IMR-90 (cell line): ENCODE measurements at regions not wholly inside any gene's neighbourhood (a gene's known extent, or its start where the extent isn't known, plus 50 kb on each side); places are given as distances from the start of the nearest gene placed in this dataset.

Source experiments
- ATAC-seq: fragments of 200-7000 bp; cut with Tn5 transposase; 2 replicates; pipeline ENCODE4 v1.9.1; 2020; ENCODE audit warnings: low read depth, mild to moderate bottlenecking, moderate library complexity
- BruUV-seq: library from RNA; stranded (reverse); fragments of 400-500 nt; replicated peaks from 2 replicates; lab custom pipeline; 2021; lab: Mats Ljungman, UMichigan
- CTCF ChIA-PET: fragments of 300-600 bp; formaldehyde crosslinking; extraction: SDS; loops from one replicate; lab custom pipeline; 2021; ENCODE audit warnings: antibody characterized with exemption; lab: Yijun Ruan, JAX
- POLR2A ChIA-PET: fragments of 300-600 bp; sonication (Branson Sonifier 250); formaldehyde crosslinking; loops from one replicate; lab custom pipeline; 2022; ENCODE audit warnings: antibody characterized with exemption; ENCODE audit not compliant: unreplicated experiment; lab: Charles Lee
- DNase-seq: peaks from one replicate; pipeline ENCODE4 v3.0.0; 2013
- H2AFZ ChIP-seq: replicated peaks from 2 replicates; pipeline ENCODE3; 2013; ENCODE audit warnings: low read length, mild to moderate bottlenecking; ENCODE audit not compliant: poor library complexity
- H2AK5ac ChIP-seq: 2 replicates; pipeline ENCODE4 v1.6.1; 2013; ENCODE audit warnings: low read depth, low read length, inconsistent platforms
- H2AK9ac ChIP-seq: replicated peaks from 2 replicates; pipeline ENCODE3; 2013; ENCODE audit warnings: mild to moderate bottlenecking, low read depth, low read length, moderate library complexity; ENCODE audit not compliant: poor library complexity
- H2BK120ac ChIP-seq: 2 replicates; pipeline ENCODE4 v1.6.1; 2013; ENCODE audit warnings: low read depth, low read length, inconsistent platforms
- H2BK15ac ChIP-seq: 3 replicates; pipeline ENCODE4 v1.6.1; 2013; ENCODE audit warnings: low read depth, low read length, inconsistent platforms
- H2BK20ac ChIP-seq: 2 replicates; pipeline ENCODE4 v1.6.1; 2013; ENCODE audit warnings: low read depth, mild to moderate bottlenecking, inconsistent platforms, low read length, moderate library complexity
- H2BK5ac ChIP-seq: 2 replicates; pipeline ENCODE4 v1.6.1; 2013; ENCODE audit warnings: mild to moderate bottlenecking, low read depth, low read length, inconsistent platforms; ENCODE audit not compliant: poor library complexity, severe bottlenecking
- H3K14ac ChIP-seq: replicated peaks from 2 replicates; pipeline ENCODE4 v1.6.1; 2013; ENCODE audit warnings: low read depth, low read length, inconsistent platforms
- H3K18ac ChIP-seq: 2 replicates; pipeline ENCODE4 v1.6.1; 2013; ENCODE audit warnings: low read depth, low read length, control low read depth
- H3K23ac ChIP-seq: 2 replicates; pipeline ENCODE4 v1.6.1; 2013; ENCODE audit warnings: low read depth, low read length, inconsistent platforms
- H3K27ac ChIP-seq: 2 replicates; pipeline ENCODE4 v1.5.1; 2013; ENCODE audit warnings: mild to moderate bottlenecking, control low read depth, low read length; ENCODE audit not compliant: insufficient read depth
- H3K27me3 ChIP-seq: 2 replicates; pipeline ENCODE4 v1.6.1; 2013; ENCODE audit warnings: low read length; ENCODE audit not compliant: control insufficient read depth, insufficient read depth
- H3K36me3 ChIP-seq: 2 replicates; pipeline ENCODE4 v1.6.1; 2013; ENCODE audit warnings: low read length, mixed read lengths; ENCODE audit not compliant: control insufficient read depth, insufficient read depth
- H3K4ac ChIP-seq: 2 replicates; pipeline ENCODE4 v1.6.1; 2013; ENCODE audit warnings: low read depth, low read length, inconsistent platforms
- H3K4me1 ChIP-seq: 2 replicates; pipeline ENCODE4 v1.6.1; 2013; ENCODE audit warnings: low read length, mixed read lengths; ENCODE audit not compliant: control insufficient read depth, insufficient read depth
- H3K4me2 ChIP-seq: 2 replicates; pipeline ENCODE4 v1.6.1; 2013; ENCODE audit warnings: low read depth, mild to moderate bottlenecking, control low read depth, low read length, moderate library complexity
- H3K4me3 ChIP-seq: 2 replicates; pipeline ENCODE4 v1.5.1; 2013; ENCODE audit warnings: low read depth, mild to moderate bottlenecking, control low read depth, low read length, moderate library complexity; ENCODE audit not compliant: insufficient read depth
- H3K56ac ChIP-seq: 2 replicates; pipeline ENCODE4 v1.6.1; 2013; ENCODE audit warnings: low read length, inconsistent platforms; ENCODE audit not compliant: insufficient read depth; ENCODE audit errors: extremely low read depth
- H3K79me1 ChIP-seq, 2 experiments: 2 replicates each; pipeline ENCODE4 v1.6.1; 2013; ENCODE audit warnings: low read length in 2 of 2, inconsistent platforms in 1 of 2, low read depth in 1 of 2
- H3K9ac ChIP-seq: 2 replicates; pipeline ENCODE4 v1.6.1; 2013; ENCODE audit warnings: low read depth, low read length, control low read depth
- H3K9me1 ChIP-seq: 2 replicates; pipeline ENCODE4 v1.6.1; 2013; ENCODE audit warnings: low read length, inconsistent platforms; ENCODE audit not compliant: insufficient read depth
- H3K9me3 ChIP-seq: 2 replicates; pipeline ENCODE4 v1.6.1; 2013; ENCODE audit warnings: low read length; ENCODE audit not compliant: control insufficient read depth, insufficient read depth
- H4K20me1 ChIP-seq: 2 replicates; pipeline ENCODE4 v1.6.1; 2013; ENCODE audit warnings: low read length, inconsistent platforms; ENCODE audit not compliant: insufficient read depth
- H4K5ac ChIP-seq: 2 replicates; pipeline ENCODE4 v1.6.1; 2013; ENCODE audit warnings: mild to moderate bottlenecking, low read depth, low read length, control low read depth
- H4K8ac ChIP-seq, 2 experiments: 2 replicates each; pipeline ENCODE4 v1.6.1; 2013; ENCODE audit warnings: low read depth in 2 of 2, low read length in 2 of 2, control low read depth in 1 of 2, inconsistent platforms in 1 of 2
- H4K91ac ChIP-seq: 2 replicates; pipeline ENCODE4 v1.6.1; 2013; ENCODE audit warnings: low read depth, low read length, inconsistent platforms; ENCODE audit not compliant: insufficient read depth
- BHLHE40 ChIP-seq: fragments of 150-350 bp; IDR thresholded peaks from 2 replicates; pipeline ENCODE4 v1.6.1; 2016; ENCODE audit warnings: mild to moderate bottlenecking, low read depth, low read length
- CEBPB ChIP-seq: IDR thresholded peaks from 2 replicates; pipeline ENCODE4 v1.6.1; 2012; ENCODE audit warnings: low read depth, low read length, improper control_type of control experiment
- CHD1 ChIP-seq: IDR thresholded peaks from 2 replicates; pipeline ENCODE4 v1.6.1; 2012; ENCODE audit warnings: low read depth, low read length, improper control_type of control experiment
- CTCF ChIP-seq: conservative IDR thresholded peaks from 2 replicates; pipeline ENCODE4 v1.5.1; 2012; ENCODE audit warnings: mild to moderate bottlenecking, low read depth, low read length, improper control_type of control experiment
- ELK1 ChIP-seq: fragments of 150-350 bp; IDR thresholded peaks from 2 replicates; pipeline ENCODE4 v1.6.1; 2016; ENCODE audit warnings: low read depth, mild to moderate bottlenecking, low read length, moderate library complexity, borderline replicate concordance
- FOS ChIP-seq: fragments of 150-350 bp; IDR thresholded peaks from 2 replicates; pipeline ENCODE4 v1.6.1; 2016; ENCODE audit warnings: low read depth, low read length
- MAFK ChIP-seq: IDR thresholded peaks from 2 replicates; pipeline ENCODE4 v1.6.1; 2012; ENCODE audit warnings: low read depth, low read length, improper control_type of control experiment
- MAZ ChIP-seq: IDR thresholded peaks from 2 replicates; pipeline ENCODE4 v1.6.1; 2012; ENCODE audit warnings: low read depth, mild to moderate bottlenecking, low read length, improper control_type of control experiment, moderate library complexity, borderline replicate concordance
- MXI1 ChIP-seq: IDR thresholded peaks from 2 replicates; pipeline ENCODE4 v1.6.1; 2012; ENCODE audit warnings: low read depth, mild to moderate bottlenecking, low read length, moderate library complexity, borderline replicate concordance
- NFE2L2 ChIP-seq: fragments of 150-350 bp; IDR thresholded peaks from 2 replicates; pipeline ENCODE4 v1.6.1; 2016; ENCODE audit warnings: low read depth, mild to moderate bottlenecking, low read length
- POLR2A ChIP-seq: IDR thresholded peaks from 2 replicates; pipeline ENCODE4 v1.6.1; 2012; ENCODE audit warnings: mild to moderate bottlenecking, low read depth, low read length
- RAD21 ChIP-seq: IDR thresholded peaks from 2 replicates; pipeline ENCODE4 v1.6.1; 2012; ENCODE audit warnings: low read length, improper control_type of control experiment
- RCOR1 ChIP-seq: IDR thresholded peaks from 2 replicates; pipeline ENCODE4 v1.6.1; 2012; ENCODE audit warnings: mild to moderate bottlenecking, low read length, improper control_type of control experiment; ENCODE audit not compliant: insufficient replicate concordance
- RFX5 ChIP-seq: IDR thresholded peaks from 2 replicates; pipeline ENCODE4 v1.8.0; 2012; ENCODE audit warnings: low read depth, mild to moderate bottlenecking, low read length, moderate library complexity
- SMC3 ChIP-seq: fragments of 150-350 bp; IDR thresholded peaks from 2 replicates; pipeline ENCODE4 v1.6.1; 2016; ENCODE audit warnings: low read depth, mild to moderate bottlenecking, antibody characterized with exemption, low read length, moderate library complexity
- USF2 ChIP-seq: fragments of 150-350 bp; IDR thresholded peaks from 2 replicates; pipeline ENCODE4 v1.6.1; 2017; ENCODE audit warnings: mild to moderate bottlenecking, antibody characterized with exemption, low read length, low read depth
- WGBS, 2 experiments: methylation state at CpG; one replicate each; pipeline versions ENCODE4 v1.1.5 to v1.1.7; 2013; ENCODE audit warnings: missing lambda C conversion rate in 2 of 2; ENCODE audit not compliant: insufficient read length in 1 of 2; ENCODE audit errors: extremely low coverage in 2 of 2; 5-methylcytosine and 5-hydroxymethylcytosine counted together
- dilution Hi-C: fragments of 300-500 bp; cut with HindIII; formaldehyde crosslinking; loops from one replicate; pipeline ENCODE4 v1.14.3; 2018; ENCODE audit warnings: low sequenced_read_pairs; ENCODE audit not compliant: unreplicated experiment
- in situ Hi-C: fragments of 300-500 bp; cut with MboI; formaldehyde crosslinking; loops from 3 replicates; pipeline ENCODE4 v1.14.3; 2019; ENCODE audit warnings: low sequenced_read_pairs, inconsistent platforms, mixed read lengths
- intact Hi-C: fragments of 100-400 bp; cut with micrococcal nuclease; formaldehyde crosslinking; loops from 2 replicates; pipeline ENCODE4 v1.10.0; 2022

- Histone ChIP-seq H2BK5ac (no peak overlapping the region), H2BK15ac (no peak overlapping the region; the same call in 2 of the 3 replicates), H3K27ac (no peak overlapping the region), H3K56ac (no peak overlapping the region), H4K91ac (no peak overlapping the region), H3K4me3 (no peak overlapping the region), H3K9me1 (peaks cover 18% of the 10 kb centered on the region), H3K4me2 (no peak overlapping the region), H3K79me1 (no peaks in the 10 kb centered on the region), H2AK5ac (peak overlapping the region; percentile 24; the same call in 1 of the 2 replicates), H2BK120ac (peak overlapping the region; percentile 83), H4K8ac (no peak overlapping the region), H3K36me3 (no peaks in the 10 kb centered on the region), H3K9ac (no peak overlapping the region), H4K20me1 (no peaks in the 10 kb centered on the region), H3K4me1 (peaks cover 32% of the 10 kb centered on the region), H3K9me3 (no peaks in the 10 kb centered on the region), H3K18ac (no peak overlapping the region), H3K4ac (peak overlapping the region; percentile 81), H3K14ac (peak overlapping the region; percentile 31; the same call in 1 of the 2 replicates), H3K23ac (no peak overlapping the region), H2BK20ac (peak overlapping the region; percentile 70), H4K5ac (no peak overlapping the region), H3K27me3 (no peaks in the 10 kb centered on the region), H2AK9ac (no peak overlapping the region), H2AFZ (peak overlapping the region; percentile 39)
- dilution Hi-C loops: no loop called here
- ATAC-seq (no peak), DNase-seq (no peak)
- in situ Hi-C loops: no loop called here
- TF ChIP-seq RCOR1 (no peak), CHD1 (no peak), RFX5 (no peak), MAZ (no peak), NFE2L2 (no peak), CTCF (no peak), ELK1 (no peak), CEBPB (no peak), RAD21 (no peak), MAFK (no peak), MXI1 (no peak), BHLHE40 (no peak), POLR2A (no peak), SMC3 (no peak), FOS (no peak), USF2 (no peak)
- ChIA-PET POLR2A (no interaction called here), CTCF (interaction anchor here (1.0 kb wide), 1 partner anchor 9 kb away, joined by 3 read pairs; no protein-coding TSS in a partner anchor)
- WGBS, 2 experiments: 100% methylated on average over 1 of the region's 10 CpGs; no CpG with 5 or more reads in 1 of the 2 experiments
- BruUV-seq: no TSS peak
- intact Hi-C loops: no loop called here
Measured at GRCh38 chr14:76939015-76939742, 89.3 kb downstream of the IRF2BPL start.
